Fibroblast of lung (primary cell): ENCODE measurements at regions not wholly inside any gene's neighbourhood (a gene's known extent, or its start where the extent isn't known, plus 50 kb on each side); places are given as distances from the start of the nearest gene placed in this dataset.

Experiments used
- DNase-seq, 2 donors: peaks; one replicate each; pipeline versions ENCODE4 v3.0.0 to v3.0.0-alpha.2; 2010; ENCODE audit warnings: low read depth in 2 of 2
- H2AFZ ChIP-seq: 2 replicates; pipeline ENCODE4 v1.5.1; 2012; ENCODE audit warnings: low read length, control low read depth, inconsistent platforms
- H3K27ac ChIP-seq: 2 replicates; pipeline ENCODE4 v1.5.1; 2011; ENCODE audit warnings: low read length, control low read depth; ENCODE audit not compliant: insufficient read depth
- H3K27me3 ChIP-seq: 2 replicates; pipeline ENCODE4 v1.5.1; 2011; ENCODE audit warnings: mild to moderate bottlenecking, low read length; ENCODE audit not compliant: control insufficient read depth, insufficient read depth
- H3K36me3 ChIP-seq: 2 replicates; pipeline ENCODE4 v1.5.1; 2011; ENCODE audit warnings: low read length; ENCODE audit not compliant: control insufficient read depth, insufficient read depth
- H3K4me1 ChIP-seq: 2 replicates; pipeline ENCODE4 v1.5.1; 2011; ENCODE audit warnings: low read length; ENCODE audit not compliant: control insufficient read depth, insufficient read depth; ENCODE audit errors: extremely low read depth
- H3K4me2 ChIP-seq: 2 replicates; pipeline ENCODE4 v1.5.1; 2011; ENCODE audit warnings: low read length, control low read depth; ENCODE audit not compliant: insufficient read depth; ENCODE audit errors: extremely low read depth
- H3K4me3 ChIP-seq, 4 experiments: fragments of 200-600 bp in 1 of 4; sonication (generic) in 1 of 4; replicated peaks in 1 of 4; 2 replicates each; pipeline ENCODE4 v1.5.1; 2011 to 2016; ENCODE audit warnings: low read length in 4 of 4, low read depth in 3 of 4, mild to moderate bottlenecking in 3 of 4, control low read depth in 2 of 4, inconsistent platforms in 1 of 4, mixed read lengths in 1 of 4; ENCODE audit not compliant: insufficient read depth in 1 of 4; ENCODE audit errors: control extremely low read depth in 1 of 4
- H3K79me2 ChIP-seq: 2 replicates; pipeline ENCODE4 v1.5.1; 2012; ENCODE audit warnings: mild to moderate bottlenecking, low read length, inconsistent platforms; ENCODE audit not compliant: control insufficient read depth, insufficient read depth
- H3K9ac ChIP-seq: 2 replicates; pipeline ENCODE4 v1.5.1; 2011; ENCODE audit warnings: mild to moderate bottlenecking, low read length, control low read depth; ENCODE audit not compliant: insufficient read depth
- H3K9me3 ChIP-seq: 2 replicates; pipeline ENCODE4 v1.5.1; 2012; ENCODE audit warnings: low read depth, low read length; ENCODE audit not compliant: control insufficient read depth, insufficient read depth
- H4K20me1 ChIP-seq: 2 replicates; pipeline ENCODE4 v1.5.1; 2011; ENCODE audit warnings: low read length; ENCODE audit not compliant: control insufficient read depth, insufficient read depth; ENCODE audit errors: extremely low read depth
- EZH2 ChIP-seq: IDR thresholded peaks from 2 replicates; pipeline ENCODE4 v1.5.1; 2012; ENCODE audit warnings: low read length, control low read depth, mild to moderate bottlenecking; ENCODE audit errors: missing control alignments
- TF ChIP-seq, protein P1 (sequence below), 2 donors: IDR thresholded peaks in 1 of 2; conservative IDR thresholded peaks in 1 of 2; 1 replicate in 1 of 2; 2 replicates in 1 of 2; pipeline ENCODE4 v1.5.1; 2011 to 2012; ENCODE audit warnings: low read length in 2 of 2, control low read depth in 1 of 2, inconsistent platforms in 1 of 2, low read depth in 1 of 2, mild to moderate bottlenecking in 1 of 2

DNA sequence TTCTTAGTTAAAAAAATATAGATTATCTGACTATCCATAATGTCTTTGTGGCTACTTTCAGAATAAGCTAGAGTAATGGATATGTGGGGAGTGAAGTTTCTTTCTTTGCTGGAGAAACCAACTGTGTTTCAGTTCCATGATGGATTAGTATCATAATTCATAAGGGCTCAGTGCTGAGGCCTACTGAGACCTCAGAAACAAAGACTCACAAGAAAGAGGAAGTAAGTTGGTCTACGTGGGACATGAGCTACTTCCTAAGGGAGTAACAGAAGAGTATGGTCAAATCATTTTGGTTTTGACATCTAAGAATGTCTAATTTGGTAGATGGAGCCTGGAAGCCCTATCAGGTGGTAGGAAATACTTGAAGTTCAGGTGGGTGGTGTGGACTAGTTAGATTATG is 99.0 kb upstream of the HTR2A start:
- H3K4me1 ChIP-seq, result no peaks in the 10 kb centered on the region
- no peaks in the 10 kb centered on the region for H3K27me3 ChIP-seq
- H2AFZ ChIP-seq, result no peak overlapping the region
- no peak overlapping the region for H3K4me2 ChIP-seq
- no peaks in the 10 kb centered on the region for H3K9me3 ChIP-seq
- no peak for TF ChIP-seq EZH2
- TF ChIP-seq, protein P1, sequence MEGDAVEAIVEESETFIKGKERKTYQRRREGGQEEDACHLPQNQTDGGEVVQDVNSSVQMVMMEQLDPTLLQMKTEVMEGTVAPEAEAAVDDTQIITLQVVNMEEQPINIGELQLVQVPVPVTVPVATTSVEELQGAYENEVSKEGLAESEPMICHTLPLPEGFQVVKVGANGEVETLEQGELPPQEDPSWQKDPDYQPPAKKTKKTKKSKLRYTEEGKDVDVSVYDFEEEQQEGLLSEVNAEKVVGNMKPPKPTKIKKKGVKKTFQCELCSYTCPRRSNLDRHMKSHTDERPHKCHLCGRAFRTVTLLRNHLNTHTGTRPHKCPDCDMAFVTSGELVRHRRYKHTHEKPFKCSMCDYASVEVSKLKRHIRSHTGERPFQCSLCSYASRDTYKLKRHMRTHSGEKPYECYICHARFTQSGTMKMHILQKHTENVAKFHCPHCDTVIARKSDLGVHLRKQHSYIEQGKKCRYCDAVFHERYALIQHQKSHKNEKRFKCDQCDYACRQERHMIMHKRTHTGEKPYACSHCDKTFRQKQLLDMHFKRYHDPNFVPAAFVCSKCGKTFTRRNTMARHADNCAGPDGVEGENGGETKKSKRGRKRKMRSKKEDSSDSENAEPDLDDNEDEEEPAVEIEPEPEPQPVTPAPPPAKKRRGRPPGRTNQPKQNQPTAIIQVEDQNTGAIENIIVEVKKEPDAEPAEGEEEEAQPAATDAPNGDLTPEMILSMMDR (conservative IDR thresholded peaks at IDR 0.05 in 1 of 2, IDR thresholded peaks at IDR 0.05 in 1 of 2; ENCODE audit: low read depth in 1 of 2, low read length in 2 of 2), result no peak
- no peak overlapping the region for H3K4me3 ChIP-seq
- no peak overlapping the region for H3K27ac ChIP-seq
- H4K20me1 ChIP-seq, result no peaks in the 10 kb centered on the region
- no peaks in the 10 kb centered on the region for H3K79me2 ChIP-seq
- DNase-seq, result no peak
- H3K36me3 ChIP-seq, result no peaks in the 10 kb centered on the region
- H3K9ac ChIP-seq, result no peak overlapping the region

DNA sequence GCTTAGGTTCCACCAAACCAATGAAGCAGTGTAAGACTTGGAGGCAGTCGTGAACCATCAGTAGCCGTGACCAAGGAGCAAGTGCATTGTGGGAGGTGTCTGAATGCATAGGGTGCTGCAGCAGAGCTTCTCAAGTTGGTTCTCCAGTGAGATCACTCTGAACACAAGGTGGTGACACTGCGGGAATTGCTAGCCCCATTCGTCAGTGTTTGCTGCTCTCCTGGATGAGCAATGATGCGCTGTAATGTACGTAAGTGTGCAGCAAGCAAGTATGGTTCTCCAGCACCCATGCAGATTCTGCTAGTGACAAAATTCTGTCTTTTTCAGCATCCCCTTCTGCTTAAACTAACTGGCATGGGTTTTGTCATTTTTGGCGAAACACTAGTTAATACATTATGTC is 97.6 kb upstream of the HTR2A start:
- H3K4me1 ChIP-seq, result no peaks in the 10 kb centered on the region
- TF ChIP-seq EZH2, result no peak
- TF ChIP-seq, protein P1 (conservative IDR thresholded peaks at IDR 0.05 in 1 of 2, IDR thresholded peaks at IDR 0.05 in 1 of 2; ENCODE audit: low read depth in 1 of 2, low read length in 2 of 2), result no peak
- no peak overlapping the region for H3K27ac ChIP-seq
- H3K9me3 ChIP-seq, result no peaks in the 10 kb centered on the region
- no peaks in the 10 kb centered on the region for H3K27me3 ChIP-seq
- H2AFZ ChIP-seq, result no peak overlapping the region
- H3K9ac ChIP-seq, result no peak overlapping the region
- H3K4me2 ChIP-seq, result no peak overlapping the region
- no peak overlapping the region for H3K4me3 ChIP-seq
- H3K36me3 ChIP-seq, result no peaks in the 10 kb centered on the region
- no peaks in the 10 kb centered on the region for H4K20me1 ChIP-seq
- DNase-seq, result no peak
- H3K79me2 ChIP-seq, result no peaks in the 10 kb centered on the region

DNA sequence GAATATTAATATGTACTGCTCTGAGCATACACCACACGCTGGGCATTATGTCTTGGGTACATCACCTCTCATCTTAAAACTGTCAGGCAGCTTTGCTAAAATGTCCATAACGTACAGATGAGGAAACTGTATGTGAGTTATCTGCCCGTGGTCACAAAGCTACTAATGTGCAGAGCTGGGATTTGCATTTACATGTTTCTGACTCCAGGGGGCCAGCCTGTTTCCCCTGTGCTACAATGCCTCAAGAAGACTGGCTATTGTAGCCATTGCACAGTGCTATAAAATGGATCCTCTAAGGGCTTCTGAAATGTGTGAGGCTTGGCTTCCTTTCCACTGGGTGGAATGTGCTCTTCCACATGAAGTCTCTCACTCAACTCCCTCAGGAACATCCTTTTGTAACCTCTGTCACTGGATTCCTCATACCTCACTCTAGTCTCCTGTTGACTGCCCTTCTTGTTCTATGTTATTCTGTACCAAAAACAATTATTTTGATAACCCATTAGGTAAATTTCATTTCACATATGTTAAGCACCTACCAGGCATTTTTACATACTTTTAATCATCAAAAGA is 95.6 kb upstream of the HTR2A start:
- peak in 1 of 2 donors; percentile 5 for DNase-seq
- Histone ChIP-seq H3K4me3 (no peak overlapping the region), H3K27ac (no peak overlapping the region), H3K9ac (no peak overlapping the region), H3K79me2 (no peaks in the 10 kb centered on the region), H2AFZ (no peak overlapping the region), H4K20me1 (no peaks in the 10 kb centered on the region), H3K4me2 (no peak overlapping the region), H3K36me3 (no peaks in the 10 kb centered on the region), H3K27me3 (no peaks in the 10 kb centered on the region), H3K4me1 (no peaks in the 10 kb centered on the region), H3K9me3 (no peaks in the 10 kb centered on the region)
- no peak for TF ChIP-seq EZH2
- TF ChIP-seq, protein P1 (conservative IDR thresholded peaks at IDR 0.05 in 1 of 2, IDR thresholded peaks at IDR 0.05 in 1 of 2; ENCODE audit: low read depth in 1 of 2, low read length in 2 of 2), result peak; percentile 11 to 37
